DMS79 treated with DMSO at 0.1 percent for 48 hours (cell line): ENCODE measurements at regions not wholly inside any gene's neighbourhood (a gene's known extent, or its start where the extent isn't known, plus 50 kb on each side); places are given as distances from the start of the nearest gene placed in this dataset.

ENCODE experiments used
- DNase-seq: peaks from one replicate; lab custom pipeline; 2025; lab: John Stamatoyannopoulos, UW

GRCh38 chr15:39350785-39351184 lies 230.1 kb upstream of the THBS1 start:
- no peak for DNase-seq

DNA sequence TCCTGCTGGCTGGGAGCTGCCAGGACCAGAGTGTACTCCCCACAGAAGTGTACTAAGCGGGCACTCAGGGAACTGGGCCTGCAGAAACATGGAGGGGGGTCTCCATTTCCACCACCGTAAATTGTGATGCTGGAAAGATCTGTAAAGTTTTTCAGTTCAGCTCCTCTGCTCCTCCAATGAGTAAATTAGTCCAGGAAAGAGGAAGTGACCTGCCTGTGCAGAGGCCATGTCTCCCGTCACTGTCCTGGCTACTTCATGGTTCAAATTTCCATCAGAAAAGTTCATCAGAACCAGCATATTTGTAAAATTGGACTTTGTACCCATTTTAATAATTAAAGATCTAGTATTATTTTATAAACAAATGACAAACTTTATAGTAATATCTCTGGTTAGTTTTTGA lies 226.7 kb upstream of the THBS1 start:
- DNase-seq = no peak

GRCh38 chr15:39357480-39358268 lies 223.2 kb upstream of the THBS1 start:
- DNase-seq = no peak

DNA sequence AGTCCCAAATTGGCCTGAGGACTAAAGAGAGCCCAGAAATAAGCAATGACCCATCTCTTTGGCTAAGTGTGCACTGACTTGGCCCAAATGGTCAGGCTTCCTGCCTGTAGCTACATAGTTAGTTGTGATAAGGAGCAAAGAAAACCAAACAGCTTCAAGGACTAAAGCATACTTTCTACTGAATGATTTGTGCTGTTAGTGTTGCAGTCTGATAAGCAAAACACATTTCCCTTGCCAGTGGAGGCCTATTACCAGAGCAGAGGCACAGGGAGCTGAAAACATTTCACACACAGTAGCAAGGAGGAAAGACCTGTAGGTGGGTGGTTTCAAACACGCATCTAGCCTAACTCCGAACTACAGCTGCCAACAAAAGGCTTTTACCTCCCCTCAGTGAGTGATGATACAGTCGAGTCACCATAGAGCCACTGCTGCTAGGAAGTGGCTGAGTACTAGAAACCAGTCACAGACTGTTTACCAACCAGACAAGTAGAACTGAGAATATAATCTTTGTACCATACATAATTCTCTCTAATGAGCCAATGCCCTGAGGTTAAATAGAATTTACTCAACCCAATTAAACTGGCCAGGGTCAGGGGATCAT lies 222.3 kb upstream of the THBS1 start:
- no peak for DNase-seq

- no peak for DNase-seq
Measured at GRCh38 chr15:39359771-39360170, 221.1 kb upstream of the THBS1 start.

GRCh38 chr15:39360452-39360851 lies 220.4 kb upstream of the THBS1 start:
- DNase-seq = no peak

DNA sequence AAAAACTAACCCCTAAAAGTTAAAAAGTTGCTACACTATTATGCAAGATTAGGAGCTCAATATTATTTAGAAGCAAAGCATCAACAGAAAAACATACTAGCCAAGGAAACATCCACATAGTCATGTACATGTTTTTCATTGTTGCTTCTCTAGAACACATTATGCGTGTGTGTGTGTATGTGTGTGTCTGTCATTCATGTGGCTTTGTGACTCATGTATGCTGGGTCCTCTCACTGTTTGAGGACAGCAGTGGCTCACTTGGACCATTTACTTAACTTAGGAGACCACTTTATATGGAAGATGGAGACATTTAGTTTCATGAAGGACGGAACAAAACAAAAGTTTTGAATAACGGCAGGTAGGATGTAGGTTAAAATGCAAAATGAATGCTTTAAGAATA lies 219.4 kb upstream of the THBS1 start:
- no peak for DNase-seq

DNA sequence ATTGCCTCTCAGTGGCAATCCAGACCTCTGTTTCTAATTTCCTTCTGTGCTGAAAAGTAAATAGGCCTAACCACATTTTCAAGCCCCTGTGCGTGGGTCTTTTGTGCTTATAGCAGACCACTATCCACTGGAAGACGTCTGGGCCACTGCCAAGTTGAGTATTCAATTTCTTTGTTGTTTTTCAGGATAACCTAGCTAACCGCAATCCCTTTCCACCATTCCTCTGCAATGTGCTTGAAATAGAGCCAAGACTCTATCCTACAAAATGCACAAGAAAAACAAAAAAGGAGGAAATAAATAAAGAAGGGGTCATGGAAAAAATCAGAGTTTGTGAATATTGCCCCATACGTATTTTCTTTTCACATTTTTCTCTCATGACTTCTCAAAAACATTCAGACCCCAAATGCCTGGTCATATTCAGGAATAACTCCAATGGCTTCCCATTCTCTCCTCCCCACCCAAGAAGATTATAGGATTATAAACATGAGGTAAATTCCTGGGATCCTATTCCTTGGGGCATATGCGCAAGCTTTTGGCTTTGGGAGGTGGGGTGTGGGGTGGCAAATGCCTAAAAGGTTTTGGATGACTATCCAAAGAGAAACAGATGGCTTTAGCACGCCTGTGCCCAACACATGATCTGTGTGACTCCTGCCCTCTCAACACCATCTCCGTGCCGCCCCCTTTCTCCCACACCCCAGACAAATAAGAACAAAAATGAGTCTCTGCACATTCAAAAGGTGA lies 217.9 kb upstream of the THBS1 start:
- DNase-seq = peak; percentile 71

DNA sequence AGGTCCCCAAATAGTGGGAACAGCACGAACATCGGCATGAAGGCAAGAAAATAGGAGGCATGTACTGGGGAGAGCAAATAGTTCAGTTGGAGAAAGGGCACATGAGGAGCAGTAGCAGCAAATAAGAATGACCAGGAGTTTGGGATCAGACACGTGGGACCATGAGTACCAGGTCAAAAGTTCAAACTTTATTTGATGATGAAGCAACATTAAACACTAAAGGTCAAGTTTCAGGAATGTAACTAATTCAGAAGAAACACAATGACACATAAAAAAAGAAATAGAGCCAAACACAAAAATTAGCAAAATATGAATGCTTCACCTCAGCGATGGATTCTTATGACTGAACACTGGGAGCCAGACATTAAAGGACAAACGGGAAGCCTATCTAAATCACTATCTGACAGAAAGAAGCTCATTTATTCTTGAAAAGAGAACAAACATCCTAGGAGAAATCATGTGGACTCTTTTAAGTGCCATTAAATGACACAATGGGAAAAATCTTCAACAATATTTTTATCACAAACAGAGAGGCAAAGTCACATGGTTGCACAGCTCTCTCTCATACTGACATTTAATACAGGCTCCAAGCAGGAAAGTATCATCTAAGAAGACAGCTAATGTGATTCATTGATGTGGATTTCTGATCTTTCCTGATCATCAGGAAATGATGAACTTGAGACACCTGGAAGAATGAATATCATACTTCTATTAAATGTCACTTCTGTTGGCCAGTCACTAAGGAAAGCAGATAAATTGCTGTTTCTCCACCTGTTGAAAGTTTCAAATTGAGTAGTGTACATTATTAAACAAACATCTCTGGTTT lies 216.9 kb upstream of the THBS1 start:
- no peak for DNase-seq

- no peak for DNase-seq
Measured at GRCh38 chr15:39364721-39365120, 216.2 kb upstream of the THBS1 start.

GRCh38 chr15:39365161-39365560 lies 215.7 kb upstream of the THBS1 start:
- DNase-seq = no peak

GRCh38 chr15:39365873-39366272 lies 215.0 kb upstream of the THBS1 start:
- DNase-seq = no peak

DNA sequence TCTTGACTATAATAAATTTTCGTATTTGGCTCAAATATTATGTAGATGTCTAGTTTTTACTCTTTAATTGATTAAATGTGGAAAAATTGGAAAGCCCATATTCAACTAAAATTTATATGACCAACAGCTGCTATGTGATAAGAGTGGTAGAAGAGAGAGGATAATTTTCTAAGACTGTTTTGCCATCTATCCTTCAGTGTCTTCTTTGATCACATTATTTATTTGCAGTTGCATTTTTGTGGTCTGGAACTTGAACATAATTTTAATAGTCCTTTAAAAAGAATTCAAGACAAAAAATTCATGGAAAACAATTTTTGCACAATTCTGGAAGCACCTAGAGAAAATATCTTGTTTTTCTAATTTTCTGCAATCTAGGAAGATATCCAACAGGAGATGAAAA lies 213.3 kb upstream of the THBS1 start:
- no peak for DNase-seq

DNA sequence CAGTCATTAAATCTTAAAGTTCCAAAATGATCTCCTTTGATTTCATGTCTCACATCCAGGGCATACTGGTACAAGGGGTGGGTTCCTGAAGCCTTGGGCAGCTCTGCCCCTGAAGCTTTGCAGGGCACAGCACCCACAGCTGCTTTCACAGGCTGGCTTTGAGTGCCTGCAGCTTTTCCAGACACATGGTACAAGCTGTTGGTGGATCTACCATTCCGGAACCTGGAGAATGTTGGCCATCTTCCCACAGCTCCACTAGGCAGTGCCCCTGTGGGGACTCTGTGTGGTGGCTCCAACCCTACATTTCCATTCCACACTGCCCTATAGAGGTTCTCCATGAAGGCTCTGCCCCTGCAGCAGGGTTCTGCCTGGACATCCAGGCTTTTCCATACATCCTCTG lies 211.1 kb upstream of the THBS1 start:
- DNase-seq = no peak

DNA sequence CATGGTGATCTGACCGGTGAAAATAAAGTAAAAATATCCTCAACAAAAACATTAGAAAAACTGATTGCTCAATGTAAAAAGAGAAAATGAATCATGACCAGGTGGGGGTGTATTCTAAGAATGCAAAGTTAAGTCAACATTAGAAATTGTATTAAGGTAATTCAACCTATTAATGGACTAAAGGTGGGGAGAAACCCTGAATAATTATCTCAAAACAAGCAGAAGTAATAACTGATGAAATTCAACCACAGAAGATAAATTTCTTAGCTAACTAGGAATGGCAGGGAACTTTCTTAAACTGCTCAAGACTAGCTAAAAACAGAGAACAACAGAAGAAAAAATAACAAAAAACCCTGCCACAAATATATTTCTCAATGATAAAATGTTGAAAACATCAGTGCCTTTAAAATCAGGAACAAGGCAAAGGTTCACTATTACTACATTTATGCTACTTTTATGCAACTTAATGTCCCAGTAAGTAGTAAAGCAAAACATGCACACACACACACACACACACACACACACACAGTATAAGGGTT lies 204.4 kb upstream of the THBS1 start:
- DNase-seq = no peak

DNA sequence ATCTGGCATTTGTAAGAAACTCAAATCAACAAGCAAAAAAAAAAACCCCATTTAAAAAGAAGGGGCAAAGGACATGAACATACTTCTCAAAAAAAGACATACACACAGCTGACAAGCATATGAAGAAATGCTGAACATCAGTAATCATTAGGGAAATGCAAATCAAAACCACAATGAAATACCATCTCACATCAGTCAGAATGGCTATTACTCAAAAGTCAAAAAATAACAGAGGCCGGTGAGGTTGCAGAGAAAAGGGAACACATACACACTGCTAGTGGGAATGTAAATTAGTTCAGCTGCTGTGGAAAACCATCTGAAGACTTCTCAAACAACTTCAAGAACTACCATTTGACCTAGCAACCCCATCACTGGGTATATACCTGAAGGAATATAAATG lies 199.4 kb upstream of the THBS1 start:
- no peak for DNase-seq

DNA sequence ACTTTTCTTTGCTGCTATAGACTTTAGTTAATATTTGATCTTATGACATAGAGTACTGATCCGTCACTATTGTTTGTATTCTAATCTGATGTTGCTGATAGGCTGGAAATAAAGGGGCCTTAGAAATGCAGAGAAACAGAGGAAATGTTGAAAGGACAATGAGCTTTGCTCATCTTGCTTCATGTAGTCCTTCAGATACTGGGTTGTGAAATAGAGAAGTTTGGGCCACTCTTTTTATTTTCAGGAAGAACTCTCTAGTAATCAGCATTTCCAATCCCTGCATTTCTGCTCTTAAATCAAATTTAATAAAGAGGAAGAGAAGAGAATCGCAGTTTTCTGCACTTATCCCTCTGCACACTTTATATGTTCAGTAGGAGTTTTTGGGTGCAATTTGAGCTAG lies 192.8 kb upstream of the THBS1 start:
- DNase-seq = no peak

GRCh38 chr15:39391230-39391629 lies 189.6 kb upstream of the THBS1 start:
- DNase-seq = no peak

GRCh38 chr15:39392469-39393047 lies 188.3 kb upstream of the THBS1 start:
- DNase-seq = no peak

- no peak for DNase-seq
Measured at GRCh38 chr15:39393575-39394335, 187.1 kb upstream of the THBS1 start.

- DNase-seq = no peak
Measured at GRCh38 chr15:39394496-39394895, 186.4 kb upstream of the THBS1 start.
